ENCODE measurements at regions not wholly inside any gene's neighbourhood (a gene's known extent, or its start where the extent isn't known, plus 50 kb on each side); places are given as distances from the start of the nearest gene placed in this dataset.

- no peak for DNase-seq
Observed at GRCh38 chr6:21824431-21825177, 231.1 kb downstream of the SOX4 start.

GRCh38 chr6:21826023-21826422 lies 232.5 kb downstream of the SOX4 start:
- no peak for DNase-seq

- no peak for DNase-seq
Observed at GRCh38 chr6:21826904-21827303, 233.4 kb downstream of the SOX4 start.

- no peak for DNase-seq
Observed at GRCh38 chr6:21827425-21828202, 234.1 kb downstream of the SOX4 start.

- DNase-seq: no peak
Observed at GRCh38 chr6:21828704-21829103, 235.2 kb downstream of the SOX4 start.

- DNase-seq: no peak
Observed at GRCh38 chr6:21829126-21829525, 235.6 kb downstream of the SOX4 start.

- no peak for DNase-seq
Observed at GRCh38 chr6:21831521-21832291, 238.2 kb downstream of the SOX4 start.

GRCh38 chr6:21836277-21836676 lies 242.7 kb downstream of the SOX4 start:
- no peak for DNase-seq

GRCh38 chr6:21836772-21837425 lies 243.3 kb downstream of the SOX4 start:
- DNase-seq: no peak

- no peak for DNase-seq
Observed at GRCh38 chr6:21840428-21840827, 246.9 kb downstream of the SOX4 start.

- DNase-seq: no peak
Observed at GRCh38 chr6:21842875-21843645, 249.5 kb downstream of the SOX4 start.

GRCh38 chr6:21844120-21844917 lies 250.8 kb downstream of the SOX4 start:
- no peak for DNase-seq

GRCh38 chr6:21845018-21845417 lies 251.5 kb downstream of the SOX4 start:
- DNase-seq: no peak

- no peak for DNase-seq
Observed at GRCh38 chr6:21845439-21846140, 252.0 kb downstream of the SOX4 start.

GRCh38 chr6:21846541-21847451 lies 253.2 kb downstream of the SOX4 start:
- DNase-seq: peak; percentile 10

- no peak for DNase-seq
Observed at GRCh38 chr6:21847711-21848480, 254.3 kb downstream of the SOX4 start.

GRCh38 chr6:21850691-21851090 lies 257.1 kb downstream of the SOX4 start:
- DNase-seq: no peak

GRCh38 chr6:21855811-21856455 lies 262.4 kb downstream of the SOX4 start:
- DNase-seq: no peak
